ENCODE measurements at regions not wholly inside any gene's neighbourhood (a gene's known extent, or its start where the extent isn't known, plus 50 kb on each side); places are given as distances from the start of the nearest gene placed in this dataset.

- H3K36me3 ChIP-seq (ENCODE audit: control insufficient read depth, insufficient read depth, low read length): no peaks in the 10 kb centered on the region
- no peak overlapping the region for H3K27ac ChIP-seq
- no peak overlapping the region for H3K4me3 ChIP-seq (ENCODE audit: low read depth, low read length)
- H3K9me3 ChIP-seq (ENCODE audit: control insufficient read depth, low read length): no peaks in the 10 kb centered on the region
- no peak overlapping the region for H2AFZ ChIP-seq
- no peak for TF ChIP-seq CTCF (IDR thresholded peaks at IDR 0.05)
- no peaks in the 10 kb centered on the region for H3K79me2 ChIP-seq
- H3K9ac ChIP-seq: no peak overlapping the region
- no peaks in the 10 kb centered on the region for H3K27me3 ChIP-seq (ENCODE audit: control insufficient read depth, insufficient read depth, low read length)
- H3K4me2 ChIP-seq (ENCODE audit: low read length): no peak overlapping the region
- no peaks in the 10 kb centered on the region for H3K4me1 ChIP-seq
Observed at GRCh38 chr7:49530481-49530880, 243.0 kb upstream of the VWC2 start.

GRCh38 chr7:49563693-49564378, 209.6 kb upstream of the VWC2 start:
- Histone ChIP-seq H3K4me2 (ENCODE audit: low read length) (no peak overlapping the region), H3K9ac (no peak overlapping the region), H3K36me3 (ENCODE audit: control insufficient read depth, insufficient read depth, low read length) (no peaks in the 10 kb centered on the region), H2AFZ (no peak overlapping the region), H3K4me3 (ENCODE audit: low read depth, low read length) (no peak overlapping the region), H3K27me3 (ENCODE audit: control insufficient read depth, insufficient read depth, low read length) (no peaks in the 10 kb centered on the region), H3K27ac (no peak overlapping the region), H3K9me3 (ENCODE audit: control insufficient read depth, low read length) (no peaks in the 10 kb centered on the region), H3K4me1 (no peaks in the 10 kb centered on the region), H3K79me2 (no peaks in the 10 kb centered on the region)
- no peak for TF ChIP-seq CTCF (IDR thresholded peaks at IDR 0.05)

DNA sequence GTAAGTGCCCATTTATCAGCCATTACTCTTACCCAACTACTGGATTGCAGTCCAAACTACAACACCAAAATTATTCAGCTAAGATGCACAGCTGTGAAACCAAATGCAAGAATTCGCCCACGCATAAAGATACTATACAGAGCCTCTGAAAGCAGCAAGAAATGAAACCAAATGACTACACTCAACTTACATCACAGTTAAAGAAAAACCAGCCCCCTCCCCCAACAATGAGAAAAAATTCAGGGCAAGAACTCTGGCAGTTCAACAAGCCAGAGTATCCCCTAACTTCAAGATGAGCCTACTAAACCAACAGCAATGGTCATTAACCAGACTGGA, 209.1 kb upstream of the VWC2 start:
- Histone ChIP-seq H3K9me3 (ENCODE audit: control insufficient read depth, low read length) (no peaks in the 10 kb centered on the region), H3K27ac (no peak overlapping the region), H2AFZ (no peak overlapping the region), H3K4me3 (ENCODE audit: low read depth, low read length) (no peak overlapping the region), H3K79me2 (no peaks in the 10 kb centered on the region), H3K36me3 (ENCODE audit: control insufficient read depth, insufficient read depth, low read length) (no peaks in the 10 kb centered on the region), H3K27me3 (ENCODE audit: control insufficient read depth, insufficient read depth, low read length) (no peaks in the 10 kb centered on the region), H3K4me1 (no peaks in the 10 kb centered on the region), H3K4me2 (ENCODE audit: low read length) (no peak overlapping the region), H3K9ac (no peak overlapping the region)
- TF ChIP-seq CTCF (IDR thresholded peaks at IDR 0.05): no peak

GRCh38 chr7:49577576-49577975, 195.9 kb upstream of the VWC2 start:
- H3K79me2 ChIP-seq: no peaks in the 10 kb centered on the region
- no peaks in the 10 kb centered on the region for H3K36me3 ChIP-seq (ENCODE audit: control insufficient read depth, insufficient read depth, low read length)
- no peaks in the 10 kb centered on the region for H3K27me3 ChIP-seq (ENCODE audit: control insufficient read depth, insufficient read depth, low read length)
- H3K27ac ChIP-seq: no peak overlapping the region
- H2AFZ ChIP-seq: no peak overlapping the region
- TF ChIP-seq CTCF (IDR thresholded peaks at IDR 0.05): no peak
- H3K4me2 ChIP-seq (ENCODE audit: low read length): no peak overlapping the region
- no peak overlapping the region for H3K4me3 ChIP-seq (ENCODE audit: low read depth, low read length)
- H3K9ac ChIP-seq: no peak overlapping the region
- H3K4me1 ChIP-seq: no peaks in the 10 kb centered on the region
- H3K9me3 ChIP-seq (ENCODE audit: control insufficient read depth, low read length): no peaks in the 10 kb centered on the region

DNA sequence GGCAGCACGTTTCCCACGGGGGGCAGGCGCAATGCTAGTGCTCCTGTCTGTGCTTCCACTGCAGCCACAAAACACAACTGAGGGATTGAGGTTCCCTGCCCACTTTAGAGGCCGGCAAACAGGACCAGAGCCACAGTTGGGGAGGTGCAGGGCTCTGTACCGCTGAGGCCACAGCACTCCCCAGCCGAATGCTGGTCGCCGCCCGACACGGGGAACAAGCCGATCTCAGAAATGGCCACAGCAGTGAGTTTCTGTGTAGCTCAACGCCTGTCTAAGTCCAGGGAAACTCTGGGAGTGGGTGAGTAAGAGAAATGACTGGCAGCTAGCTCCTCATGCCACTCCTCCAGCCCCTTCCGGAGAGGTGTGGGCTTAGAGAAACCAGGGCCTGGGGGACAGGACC, 194.0 kb upstream of the VWC2 start:
- Histone ChIP-seq H3K9me3 (ENCODE audit: control insufficient read depth, low read length) (no peaks in the 10 kb centered on the region), H3K4me1 (no peaks in the 10 kb centered on the region), H3K4me3 (ENCODE audit: low read depth, low read length) (no peak overlapping the region), H2AFZ (no peak overlapping the region), H3K79me2 (no peaks in the 10 kb centered on the region), H3K36me3 (ENCODE audit: control insufficient read depth, insufficient read depth, low read length) (no peaks in the 10 kb centered on the region), H3K4me2 (ENCODE audit: low read length) (no peak overlapping the region), H3K9ac (no peak overlapping the region), H3K27me3 (ENCODE audit: control insufficient read depth, insufficient read depth, low read length) (no peaks in the 10 kb centered on the region), H3K27ac (no peak overlapping the region)
- no peak for TF ChIP-seq CTCF (IDR thresholded peaks at IDR 0.05)
